A673 (cell line): ENCODE measurements at regions not wholly inside any gene's neighbourhood (a gene's known extent, or its start where the extent isn't known, plus 50 kb on each side); places are given as distances from the start of the nearest gene placed in this dataset.

Source experiments
- BruUV-seq: library from RNA; stranded (reverse); fragments of 400-500 nt; replicated peaks from 2 replicates; lab custom pipeline; 2021; lab: Mats Ljungman, UMichigan
- CTCF ChIA-PET: fragments of 300-600 bp; sonication (Branson Sonifier 250); formaldehyde crosslinking; loops from one replicate; lab custom pipeline; 2022; ENCODE audit warnings: antibody characterized with exemption; lab: Charles Lee
- POLR2A ChIA-PET: fragments of 300-600 bp; sonication (Branson Sonifier 250); formaldehyde crosslinking; loops from one replicate; lab custom pipeline; 2022; ENCODE audit warnings: antibody characterized with exemption; ENCODE audit not compliant: low non-redundant PET; lab: Charles Lee
- DNase-seq: peaks from one replicate; pipeline ENCODE4 v3.0.0-alpha.2; 2015; ENCODE audit warnings: low spot score
- H3K27ac ChIP-seq: fragments of 200-600 bp; sonication (generic); 2 replicates; pipeline ENCODE4 v1.5.1; 2016; ENCODE audit warnings: mixed run types, low read depth, mild to moderate bottlenecking, mixed read lengths, antibody characterized with exemption, low read length; ENCODE audit not compliant: poor library complexity, severe bottlenecking
- H3K27me3 ChIP-seq: fragments of 200-600 bp; sonication (generic); replicated peaks from 2 replicates; pipeline ENCODE4 v1.6.1; 2017; ENCODE audit warnings: mixed run types, low read depth, mild to moderate bottlenecking, mixed read lengths, antibody characterized with exemption, low read length; ENCODE audit not compliant: insufficient read depth, poor library complexity
- H3K36me3 ChIP-seq: fragments of 200-600 bp; sonication (generic); 2 replicates; pipeline ENCODE4 v1.6.1; 2016; ENCODE audit warnings: mixed run types, mild to moderate bottlenecking, mixed read lengths, antibody characterized with exemption, low read length; ENCODE audit not compliant: insufficient read depth, poor library complexity, severe bottlenecking
- H3K4me1 ChIP-seq: fragments of 200-600 bp; sonication (generic); 2 replicates; pipeline ENCODE4 v1.6.1; 2017; ENCODE audit warnings: mixed run types, mild to moderate bottlenecking, mixed read lengths, antibody characterized with exemption, low read length; ENCODE audit not compliant: insufficient read depth, poor library complexity, severe bottlenecking
- H3K4me3 ChIP-seq: fragments of 200-600 bp; sonication (generic); 2 replicates; pipeline ENCODE4 v1.5.1; 2016; ENCODE audit warnings: low read depth, mixed run types, mild to moderate bottlenecking, mixed read lengths, low read length; ENCODE audit not compliant: poor library complexity, severe bottlenecking
- H3K9me3 ChIP-seq: fragments of 200-600 bp; sonication (generic); 2 replicates; pipeline ENCODE4 v1.6.1; 2016; ENCODE audit warnings: mixed run types, low read depth, mild to moderate bottlenecking, mixed read lengths, antibody characterized with exemption, low read length; ENCODE audit not compliant: poor library complexity, severe bottlenecking
- CTCF ChIP-seq: fragments of 300-800, 200-600 bp; sonication (generic); conservative IDR thresholded peaks from 2 replicates; pipeline ENCODE4 v1.5.1; 2017; ENCODE audit warnings: low read depth, mild to moderate bottlenecking, antibody characterized with exemption, low read length, moderate library complexity, mixed read lengths
- EZH2 ChIP-seq: fragments of 200-600 bp; sonication (generic); IDR thresholded peaks from 2 replicates; pipeline ENCODE4 v1.6.1; 2017; ENCODE audit warnings: borderline replicate concordance, low read depth, mild to moderate bottlenecking, mixed read lengths, antibody characterized with exemption, low read length; ENCODE audit not compliant: poor library complexity, severe bottlenecking
- intact Hi-C: fragments of 100-400 bp; cut with micrococcal nuclease; formaldehyde crosslinking; loops from one replicate; pipeline ENCODE4 v1.10.0; 2022; ENCODE audit not compliant: unreplicated experiment

- Histone ChIP-seq H3K27ac (no peak overlapping the region), H3K4me3 (no peak overlapping the region), H3K36me3 (no peaks in the 10 kb centered on the region), H3K27me3 (no peaks in the 10 kb centered on the region), H3K9me3 (no peaks in the 10 kb centered on the region), H3K4me1 (no peaks in the 10 kb centered on the region)
- no peak for TF ChIP-seq EZH2
- no peak for TF ChIP-seq CTCF
- ChIA-PET CTCF (no interaction called here), POLR2A (no interaction called here)
- intact Hi-C loops: no loop called here
- no TSS peak for BruUV-seq
- no peak for DNase-seq
Measured at GRCh38 chr22:48079505-48080290, 1317.2 kb downstream of the TBC1D22A start.

GRCh38 chr22:48078825-48079224 lies 1316.4 kb downstream of the TBC1D22A start:
- DNase-seq: no peak
- intact Hi-C loops: no loop called here
- ChIA-PET CTCF (no interaction called here), POLR2A (no interaction called here)
- BruUV-seq: no TSS peak
- Histone ChIP-seq H3K4me1 (no peaks in the 10 kb centered on the region), H3K27me3 (no peaks in the 10 kb centered on the region), H3K4me3 (no peak overlapping the region), H3K36me3 (no peaks in the 10 kb centered on the region), H3K9me3 (no peaks in the 10 kb centered on the region), H3K27ac (no peak overlapping the region)
- TF ChIP-seq CTCF: no peak
- TF ChIP-seq EZH2: no peak

GRCh38 chr22:48077699-48078098 lies 1315.2 kb downstream of the TBC1D22A start:
- DNase-seq: no peak

More at GRCh38 chr22:48077699-48078098, 1315.2 kb downstream of the TBC1D22A start:
- ChIA-PET POLR2A (no interaction called here), CTCF (no interaction called here)
- Histone ChIP-seq H3K27me3 (no peaks in the 10 kb centered on the region), H3K4me1 (no peaks in the 10 kb centered on the region), H3K9me3 (no peaks in the 10 kb centered on the region), H3K27ac (no peak overlapping the region), H3K4me3 (no peak overlapping the region), H3K36me3 (no peaks in the 10 kb centered on the region)
- no TSS peak for BruUV-seq
- TF ChIP-seq EZH2 (no peak), CTCF (no peak)
- intact Hi-C loops: no loop called here
